Gastrocnemius medialis (tissue), 4 donors: ENCODE measurements at regions not wholly inside any gene's neighbourhood (a gene's known extent, or its start where the extent isn't known, plus 50 kb on each side); places are given as distances from the start of the nearest gene placed in this dataset.

Experiments used
- ATAC-seq, 2 donors: fragments of 150-250 bp; one replicate each; pipeline ENCODE4 v1.9.1; 2016
- DNase-seq, 2 donors: peaks; one replicate each; pipeline ENCODE4 v3.0.0-alpha.2; 2019
- H3K27ac ChIP-seq, 4 donors: fragments of 200-600 bp; sonication (generic); 1 replicate in 1 of 4; 2 replicates in 3 of 4; pipeline ENCODE4 v1.5.1; 2016 to 2018; ENCODE audit warnings: mild to moderate bottlenecking in 2 of 4, moderate library complexity in 1 of 4
- H3K27me3 ChIP-seq, 3 donors: fragments of 200-600 bp; sonication (generic) in 2 of 3; 1 replicate in 1 of 3; 2 replicates in 2 of 3; pipeline versions ENCODE4 v1.5.1 to v1.6.0; 2016 to 2019; ENCODE audit warnings: mild to moderate bottlenecking in 1 of 3, moderate library complexity in 1 of 3
- H3K36me3 ChIP-seq, 2 donors: fragments of 200-600 bp; sonication (generic) in 1 of 2; one replicate each; pipeline ENCODE4 v1.5.1; 2017 to 2018
- H3K4me1 ChIP-seq, 2 donors: fragments of 200-600 bp; sonication (generic) in 1 of 2; one replicate each; pipeline ENCODE4 v1.5.1; 2016 to 2017; ENCODE audit warnings: mild to moderate bottlenecking in 2 of 2
- H3K4me3 ChIP-seq, 4 donors: fragments of 200-600 bp; sonication (generic) in 3 of 4; 1 replicate in 1 of 4; 2 replicates in 3 of 4; pipeline ENCODE4 v1.5.1; 2016 to 2019; ENCODE audit warnings: mild to moderate bottlenecking in 2 of 4
- H3K9me3 ChIP-seq, 3 donors: fragments of 200-600 bp; sonication (generic) in 2 of 3; 1 replicate in 1 of 3; 2 replicates in 2 of 3; pipeline ENCODE4 v1.5.1; 2016 to 2019
- CTCF ChIP-seq, 5 experiments: fragments of 450-650 bp in 3 of 5; fragments of 200-600 bp in 2 of 5; sonication (generic) in 2 of 5; IDR thresholded peaks in 4 of 5; conservative IDR thresholded peaks in 1 of 5; 1 replicate in 4 of 5; 2 replicates in 1 of 5; pipeline ENCODE4 v1.5.1; 2016 to 2019; ENCODE audit warnings: antibody characterized with exemption in 5 of 5, mild to moderate bottlenecking in 3 of 5, moderate library complexity in 3 of 5
- POLR2A ChIP-seq, 2 donors: fragments of 450-650 bp; IDR thresholded peaks; one replicate each; pipeline ENCODE4 v1.6.1; 2017; ENCODE audit warnings: antibody characterized with exemption in 2 of 2, mild to moderate bottlenecking in 2 of 2, moderate library complexity in 2 of 2
- in situ Hi-C, 4 donors: fragments of 200-750 bp; cut with MboI; loops; one replicate each; pipeline versions ENCODE4 v1.15.0 to v1.8.0; 2017; ENCODE audit warnings: low sequenced_read_pairs in 4 of 4
- intact Hi-C: fragments of 100-400 bp; cut with DNase I; formaldehyde crosslinking; loops from one replicate; pipeline ENCODE4 v1.15.1; 2023; ENCODE audit warnings: low total_unique reads

GRCh38 chr1:208874915-208875314 lies 630.7 kb upstream of the PLXNA2 start:
- TF ChIP-seq POLR2A (IDR thresholded peaks at IDR 0.05) (no peak), CTCF (IDR thresholded peaks at IDR 0.05 in 4 of 5, conservative IDR thresholded peaks at IDR 0.05 in 1 of 5) (no peak)
- no peaks in the 10 kb centered on the region for H3K27me3 ChIP-seq
- H3K27ac ChIP-seq, result no peak overlapping the region
- no peak for DNase-seq
- H3K9me3 ChIP-seq, result no peaks in the 10 kb centered on the region
- ATAC-seq, result no peak
- in situ Hi-C loops (no loop called here), intact Hi-C loops (no loop called here)
- no peak overlapping the region for H3K4me3 ChIP-seq
- no peaks in the 10 kb centered on the region for H3K4me1 ChIP-seq
- H3K36me3 ChIP-seq, result no peaks in the 10 kb centered on the region

GRCh38 chr1:208879022-208879421 lies 634.8 kb upstream of the PLXNA2 start:
- TF ChIP-seq POLR2A (IDR thresholded peaks at IDR 0.05) (no peak), CTCF (IDR thresholded peaks at IDR 0.05 in 4 of 5, conservative IDR thresholded peaks at IDR 0.05 in 1 of 5) (no peak)
- no peak overlapping the region for H3K27ac ChIP-seq
- DNase-seq, result no peak
- intact Hi-C loops (no loop called here), in situ Hi-C loops (no loop called here)
- no peak overlapping the region for H3K4me3 ChIP-seq
- H3K27me3 ChIP-seq, result no peaks in the 10 kb centered on the region
- no peak for ATAC-seq
- H3K9me3 ChIP-seq, result no peaks in the 10 kb centered on the region
- H3K36me3 ChIP-seq, result no peaks in the 10 kb centered on the region
- no peaks in the 10 kb centered on the region for H3K4me1 ChIP-seq

- Histone ChIP-seq H3K9me3 (no peaks in the 10 kb centered on the region), H3K4me3 (no peak overlapping the region), H3K27ac (no peak overlapping the region), H3K36me3 (no peaks in the 10 kb centered on the region), H3K27me3 (no peaks in the 10 kb centered on the region), H3K4me1 (no peaks in the 10 kb centered on the region)
- intact Hi-C loops (no loop called here), in situ Hi-C loops (no loop called here)
- TF ChIP-seq CTCF (IDR thresholded peaks at IDR 0.05 in 4 of 5, conservative IDR thresholded peaks at IDR 0.05 in 1 of 5), result no peak
- no peak for TF ChIP-seq POLR2A (IDR thresholded peaks at IDR 0.05)
- ATAC-seq, result no peak
- DNase-seq, result no peak
Observed at GRCh38 chr1:208880433-208881100, 636.4 kb upstream of the PLXNA2 start.

- in situ Hi-C loops (no loop called here), intact Hi-C loops (no loop called here)
- DNase-seq, result no peak
- Histone ChIP-seq H3K4me1 (no peaks in the 10 kb centered on the region), H3K27me3 (no peaks in the 10 kb centered on the region), H3K9me3 (no peaks in the 10 kb centered on the region), H3K4me3 (no peak overlapping the region), H3K27ac (no peak overlapping the region), H3K36me3 (no peaks in the 10 kb centered on the region)
- ATAC-seq, result no peak
- TF ChIP-seq POLR2A (IDR thresholded peaks at IDR 0.05), result no peak
- no peak for TF ChIP-seq CTCF (IDR thresholded peaks at IDR 0.05 in 4 of 5, conservative IDR thresholded peaks at IDR 0.05 in 1 of 5)
Observed at GRCh38 chr1:208885060-208885459, 640.9 kb upstream of the PLXNA2 start.

- H3K27me3 ChIP-seq, result no peaks in the 10 kb centered on the region
- H3K4me3 ChIP-seq, result no peak overlapping the region
- H3K9me3 ChIP-seq, result no peaks in the 10 kb centered on the region
- H3K36me3 ChIP-seq, result no peaks in the 10 kb centered on the region
- ATAC-seq (no peak), DNase-seq (no peak)
- in situ Hi-C loops (no loop called here), intact Hi-C loops (no loop called here)
- no peak overlapping the region for H3K27ac ChIP-seq
- H3K4me1 ChIP-seq, result no peaks in the 10 kb centered on the region
- no peak for TF ChIP-seq CTCF (IDR thresholded peaks at IDR 0.05 in 4 of 5, conservative IDR thresholded peaks at IDR 0.05 in 1 of 5)
- no peak for TF ChIP-seq POLR2A (IDR thresholded peaks at IDR 0.05)
Observed at GRCh38 chr1:208885650-208886049, 641.5 kb upstream of the PLXNA2 start.
